Pancreas (tissue), 10 donors: ENCODE measurements at regions not wholly inside any gene's neighbourhood (a gene's known extent, or its start where the extent isn't known, plus 50 kb on each side); places are given as distances from the start of the nearest gene placed in this dataset.

Source experiments
- ATAC-seq, 4 donors: fragments of 200-7000 bp; cut with Tn5 transposase; one replicate each; pipeline versions ENCODE4 v1.8.0 to v1.9.1; 2020; ENCODE audit warnings: mild to moderate bottlenecking in 4 of 4, moderate library complexity in 4 of 4
- DNase-seq, 6 donors: peaks; one replicate each; pipeline ENCODE4 v3.0.0-alpha.2; 2020
- FAIRE-seq: peaks from 2 replicates; lab custom pipeline; 2012; peaks lifted over from hg19 to GRCh38; lab: Jason Lieb, UNC
- H3K27ac ChIP-seq, 4 donors: fragments of 200-600 bp; sonication (generic); 1 replicate in 3 of 4; 2 replicates in 1 of 4; pipeline versions ENCODE4 v1.5.0 to v1.8.0; 2020
- H3K27me3 ChIP-seq, 4 donors: fragments of 200-600 bp; one replicate each; pipeline ENCODE4 v1.8.0; 2021
- H3K36me3 ChIP-seq, 3 donors: fragments of 200-600 bp; sonication (generic) in 1 of 3; one replicate each; pipeline versions ENCODE4 v1.5.0 to v1.8.0; 2020 to 2021
- H3K4me1 ChIP-seq, 3 donors: fragments of 200-600 bp; one replicate each; pipeline ENCODE4 v1.8.0; 2021
- H3K4me3 ChIP-seq, 4 donors: fragments of 200-600 bp; sonication (generic) in 2 of 4; one replicate each; pipeline versions ENCODE4 v1.5.0 to v1.8.0; 2020 to 2021
- H3K9me3 ChIP-seq, 4 donors: fragments of 200-600 bp; one replicate each; pipeline ENCODE4 v1.8.0; 2021
- WGBS, 2 donors: extraction: QIAGEN DNeasy Blood & Tissue Kit; methylation state at CpG; one replicate each; pipeline ENCODE4 v1.1.7; 2013; 5-methylcytosine and 5-hydroxymethylcytosine counted together
- intact Hi-C, 3 donors: fragments of 100-400 bp; cut with DNase I; formaldehyde crosslinking; loops; one replicate each; pipeline versions ENCODE4 v1.11.1 to v1.14.2; 2022
- TF ChIP-seq, protein P1 (sequence below), 4 donors: fragments of 200-600 bp; sonication (generic) in 3 of 4; IDR thresholded peaks; one replicate each; pipeline versions ENCODE4 v1.5.0 to v1.8.0; 2021; ENCODE audit warnings: antibody characterized with exemption in 4 of 4
- donor health status: healthy with polysubstance abuse.
- donor health status: DM: no; HTN: no; CAD: no; lungs with moderate emphysema.
- donor health status: DM: no; HTN: no; CAD: no.
- donor health status: control.
- donor health status: control.
- donor health status: Bipolar disorder and iron deficiency.
- donor health status: DM: yes; HTN: yes; CAD: no.
- donor health status: DM: no; HTN: no; CAD: no.
- donor health status: DM: no; HTN: no; CAD: no.
- donor health status: DM: yes; HTN: yes; CAD: no.

DNA sequence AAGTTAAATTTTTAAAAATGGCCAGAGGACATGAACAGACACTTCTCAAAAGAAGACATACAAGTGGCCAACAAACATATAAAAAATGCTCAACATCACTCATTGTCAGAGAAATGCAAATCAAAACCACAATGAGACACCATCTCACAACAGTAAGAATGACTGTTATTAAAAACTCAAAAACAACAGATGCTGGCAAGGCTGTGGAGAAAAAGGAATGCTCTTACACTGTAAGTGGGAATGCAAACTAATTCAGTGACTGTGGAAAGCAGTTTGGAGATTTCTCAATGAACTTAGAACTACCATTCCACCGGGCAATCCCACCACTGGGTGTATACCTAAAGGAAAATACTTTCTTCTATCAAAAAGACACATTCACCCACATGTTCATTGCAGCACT, 168.5 kb upstream of the PIK3R1 start:
- Histone ChIP-seq H3K27ac (no peak overlapping the region), H3K4me1 (no peaks in the 10 kb centered on the region), H3K9me3 (no peaks in the 10 kb centered on the region), H3K27me3 (no peaks in the 10 kb centered on the region), H3K4me3 (no peak overlapping the region), H3K36me3 (no peaks in the 10 kb centered on the region)
- ATAC-seq: no peak
- no peak for DNase-seq
- 86 to 93% methylated on average over 1 of the region's 1 CpG for WGBS, 2 donors
- TF ChIP-seq, protein P1, sequence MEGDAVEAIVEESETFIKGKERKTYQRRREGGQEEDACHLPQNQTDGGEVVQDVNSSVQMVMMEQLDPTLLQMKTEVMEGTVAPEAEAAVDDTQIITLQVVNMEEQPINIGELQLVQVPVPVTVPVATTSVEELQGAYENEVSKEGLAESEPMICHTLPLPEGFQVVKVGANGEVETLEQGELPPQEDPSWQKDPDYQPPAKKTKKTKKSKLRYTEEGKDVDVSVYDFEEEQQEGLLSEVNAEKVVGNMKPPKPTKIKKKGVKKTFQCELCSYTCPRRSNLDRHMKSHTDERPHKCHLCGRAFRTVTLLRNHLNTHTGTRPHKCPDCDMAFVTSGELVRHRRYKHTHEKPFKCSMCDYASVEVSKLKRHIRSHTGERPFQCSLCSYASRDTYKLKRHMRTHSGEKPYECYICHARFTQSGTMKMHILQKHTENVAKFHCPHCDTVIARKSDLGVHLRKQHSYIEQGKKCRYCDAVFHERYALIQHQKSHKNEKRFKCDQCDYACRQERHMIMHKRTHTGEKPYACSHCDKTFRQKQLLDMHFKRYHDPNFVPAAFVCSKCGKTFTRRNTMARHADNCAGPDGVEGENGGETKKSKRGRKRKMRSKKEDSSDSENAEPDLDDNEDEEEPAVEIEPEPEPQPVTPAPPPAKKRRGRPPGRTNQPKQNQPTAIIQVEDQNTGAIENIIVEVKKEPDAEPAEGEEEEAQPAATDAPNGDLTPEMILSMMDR (IDR thresholded peaks at IDR 0.05): no peak
- intact Hi-C loops: no loop called here
- FAIRE-seq: no peak

DNA sequence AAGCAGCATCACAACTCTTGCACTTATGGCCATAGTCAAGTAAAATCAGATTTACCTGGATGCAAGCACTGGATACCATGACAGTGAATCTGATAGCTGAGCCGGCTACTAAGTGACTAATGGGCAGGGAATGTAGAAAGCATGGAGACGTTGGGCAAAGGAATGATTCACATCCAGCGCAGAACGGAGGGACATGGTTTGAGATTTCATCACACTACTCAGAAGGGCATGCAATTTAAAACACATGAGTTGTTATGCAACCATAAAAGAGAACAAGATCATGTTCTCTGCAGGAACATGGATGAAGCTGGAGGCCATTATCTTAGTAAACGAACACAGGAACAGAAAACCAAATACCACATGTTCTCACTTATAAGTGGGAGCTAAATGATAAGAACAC, 169.1 kb upstream of the PIK3R1 start:
- ATAC-seq: peak in 1 of 4 donors; percentile 66
- no peak for DNase-seq
- Histone ChIP-seq H3K36me3 (no peaks in the 10 kb centered on the region), H3K4me1 (no peaks in the 10 kb centered on the region), H3K27me3 (no peaks in the 10 kb centered on the region), H3K9me3 (no peaks in the 10 kb centered on the region), H3K27ac (no peak overlapping the region), H3K4me3 (no peak overlapping the region)
- 69 to 84% methylated on average over 5 of the region's 5 CpGs for WGBS, 2 donors
- intact Hi-C loops: no loop called here
- FAIRE-seq: no peak
- TF ChIP-seq, protein P1 (IDR thresholded peaks at IDR 0.05): no peak

DNA sequence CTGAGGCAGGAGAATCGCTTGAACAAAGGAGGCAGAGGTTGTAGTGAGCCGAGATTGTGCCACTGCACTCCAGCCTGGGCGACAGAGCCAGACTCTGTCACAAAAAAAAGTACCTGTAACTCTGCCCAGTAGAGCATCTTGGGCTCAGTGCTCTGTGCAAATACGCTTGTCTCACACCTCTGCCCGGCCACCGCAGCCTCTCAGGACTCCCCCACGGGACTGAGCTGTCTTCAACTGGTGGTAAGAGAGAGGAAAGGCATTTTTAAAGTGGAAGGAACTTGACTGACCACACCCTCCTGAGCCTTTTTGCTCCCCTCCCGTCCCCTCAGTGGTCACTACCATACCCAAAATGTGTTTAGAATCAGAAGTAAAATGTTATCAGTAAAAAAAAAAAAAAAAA, 174.3 kb upstream of the PIK3R1 start:
- no peak overlapping the region for H3K4me3 ChIP-seq
- intact Hi-C loops: no loop called here
- H3K9me3 ChIP-seq: no peaks in the 10 kb centered on the region
- no peaks in the 10 kb centered on the region for H3K4me1 ChIP-seq
- peak in 2 of 4 donors; percentile 54 to 65 for ATAC-seq
- no peak overlapping the region for H3K27ac ChIP-seq
- H3K27me3 ChIP-seq: no peaks in the 10 kb centered on the region
- TF ChIP-seq, protein P1 (IDR thresholded peaks at IDR 0.05): no peak
- FAIRE-seq: no peak
- no peaks in the 10 kb centered on the region for H3K36me3 ChIP-seq
- no peak for DNase-seq
- 74 to 75% methylated on average over 8 of the region's 8 CpGs for WGBS, 2 donors

DNA sequence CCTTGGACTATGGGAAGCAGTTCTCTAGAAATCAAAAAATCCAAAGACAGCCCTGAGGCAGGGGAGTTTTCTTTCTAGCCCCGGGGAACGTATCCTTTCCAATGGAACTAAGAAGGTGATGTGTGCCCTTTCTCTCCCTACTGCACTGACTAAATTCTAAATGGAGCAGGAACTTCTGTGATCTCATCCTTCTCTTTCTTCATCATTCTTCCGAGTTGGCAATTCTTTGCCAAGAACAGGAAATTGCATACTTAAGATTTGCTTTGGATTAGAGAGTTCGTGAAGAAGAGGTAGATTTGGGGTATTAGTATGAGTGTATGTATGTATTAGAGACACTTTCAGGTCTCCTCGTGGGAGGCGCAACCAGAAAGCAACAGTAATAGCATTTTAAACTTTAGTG, 178.0 kb upstream of the PIK3R1 start:
- H3K27ac ChIP-seq: no peak overlapping the region
- 79 to 90% methylated on average over 6 of the region's 6 CpGs for WGBS, 2 donors
- H3K4me1 ChIP-seq: peaks cover 5 to 16% (median 10%) of the 10 kb centered on the region in 3 donors
- no peak for DNase-seq
- no peak for ATAC-seq
- FAIRE-seq: no peak
- TF ChIP-seq, protein P1 (IDR thresholded peaks at IDR 0.05): no peak
- H3K27me3 ChIP-seq: no peaks in the 10 kb centered on the region
- H3K36me3 ChIP-seq: no peaks in the 10 kb centered on the region
- intact Hi-C loops: no loop called here
- H3K4me3 ChIP-seq: no peak overlapping the region
- H3K9me3 ChIP-seq: no peaks in the 10 kb centered on the region

DNA sequence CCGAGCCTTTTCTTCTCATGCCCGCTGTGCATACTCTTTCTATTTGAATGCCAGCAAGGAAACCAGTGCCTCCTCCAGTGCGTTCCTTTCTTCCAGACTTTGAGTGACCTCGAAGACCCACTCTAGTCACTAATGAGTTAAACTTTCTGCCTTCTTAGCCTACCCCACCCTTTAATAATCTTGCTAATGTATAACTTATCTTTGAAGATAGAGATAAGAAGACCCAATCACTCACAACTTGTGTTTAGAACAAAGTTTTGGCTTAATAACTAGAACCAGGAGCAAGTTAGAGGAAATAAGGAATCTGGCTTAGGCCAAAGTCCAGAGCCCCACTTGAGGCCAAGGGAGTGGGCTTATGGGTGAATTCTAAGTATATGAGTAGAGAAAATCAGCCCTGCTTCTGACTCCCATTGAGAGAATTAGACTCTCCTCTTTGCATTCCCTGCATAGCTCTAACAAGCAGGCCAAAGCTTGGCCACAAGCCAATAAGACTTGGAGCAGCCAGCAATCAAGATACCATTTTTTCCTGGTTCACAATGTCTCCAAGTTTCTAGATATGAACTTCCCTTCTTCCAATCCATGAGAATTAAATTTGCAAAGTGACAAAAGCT, 181.5 kb upstream of the PIK3R1 start:
- DNase-seq: peak in 4 of 6 donors; percentile 33 to 60 (median 44)
- intact Hi-C loops: no loop called here
- no peak for FAIRE-seq

More for the DNA sequence above, 181.5 kb upstream of the PIK3R1 start:
- peaks cover 8 to 19% (median 11%) of the 10 kb centered on the region in 3 donors for H3K4me1 ChIP-seq
- H3K27me3 ChIP-seq: no peaks in the 10 kb centered on the region
- TF ChIP-seq, protein P1 (IDR thresholded peaks at IDR 0.05): no peak
- H3K27ac ChIP-seq: no peak overlapping the region
- ATAC-seq: peak; percentile 28 to 73 (median 58)
- 82 to 85% methylated on average over 4 of the region's 4 CpGs for WGBS, 2 donors
- H3K4me3 ChIP-seq: no peak overlapping the region
- H3K36me3 ChIP-seq: no peaks in the 10 kb centered on the region
- no peaks in the 10 kb centered on the region for H3K9me3 ChIP-seq
